ENCODE measurements at regions not wholly inside any gene's neighbourhood (a gene's known extent, or its start where the extent isn't known, plus 50 kb on each side); places are given as distances from the start of the nearest gene placed in this dataset. TPM values are rescaled to one million over a fixed set of nuclear protein-coding genes. Genes with fewer than 3 reads are reported as not detected.

GRCh38 chr15:67992411-67992810 is 61.7 kb upstream of the PIAS1 start:
- no peak for DNase-seq

- DNase-seq: no peak
Observed at GRCh38 chr15:67992834-67993233, 61.3 kb upstream of the PIAS1 start.

- DNase-seq: no peak
Observed at GRCh38 chr15:67997996-67998395, 56.1 kb upstream of the PIAS1 start.

GRCh38 chr15:67998599-67999133 is 55.4 kb upstream of the PIAS1 start:
- DNase-seq: no peak

- DNase-seq: no peak
Observed at GRCh38 chr15:67999320-68000100, 54.6 kb upstream of the PIAS1 start.

- DNase-seq: no peak
Observed at GRCh38 chr15:68000754-68001153, 53.4 kb upstream of the PIAS1 start.

GRCh38 chr15:68001811-68002210 is 52.3 kb upstream of the PIAS1 start:
- no peak for DNase-seq

- no peak for DNase-seq
Observed at GRCh38 chr15:68003297-68003696, 50.8 kb upstream of the PIAS1 start.

Small RNAs in the stretch of these regions (small RNA-seq; reads per million reads assigned to genes)
- not detected for gene AC022254.1

Measured in occipital lobe (tissue), 2 donors.